Lower leg skin (tissue), 3 donors: ENCODE measurements at regions not wholly inside any gene's neighbourhood (a gene's known extent, or its start where the extent isn't known, plus 50 kb on each side); places are given as distances from the start of the nearest gene placed in this dataset.

Experiments used
- CTCF ChIP-seq, 3 donors: fragments of 450-650 bp; IDR thresholded peaks; one replicate each; pipeline ENCODE4 v1.5.1; 2016; ENCODE audit warnings: antibody characterized with exemption in 3 of 3, mild to moderate bottlenecking in 3 of 3, moderate library complexity in 2 of 3
- POLR2A ChIP-seq, 2 donors: fragments of 450-650 bp; IDR thresholded peaks; one replicate each; pipeline ENCODE4 v1.6.1; 2016 to 2017; ENCODE audit warnings: antibody characterized with exemption in 2 of 2, mild to moderate bottlenecking in 1 of 2, moderate library complexity in 1 of 2

DNA sequence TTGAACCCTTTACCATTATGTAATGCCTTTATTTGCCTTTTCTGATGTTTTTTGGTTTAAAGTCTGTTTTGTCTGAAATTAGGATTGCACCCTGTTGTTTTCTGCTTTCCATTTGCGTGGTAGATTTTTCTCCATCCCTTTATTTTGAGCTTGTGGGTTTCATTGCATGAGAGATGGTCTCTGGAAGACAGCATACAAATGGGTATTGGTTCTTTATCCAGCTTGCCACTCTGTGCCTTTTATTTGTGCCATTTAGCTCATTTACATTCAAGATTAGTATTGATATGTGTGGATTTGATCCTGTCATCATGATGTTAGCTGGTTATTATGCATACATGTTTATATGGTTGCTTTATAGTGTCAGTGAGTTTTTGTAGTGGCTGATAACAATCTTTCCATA is 318.7 kb upstream of the PPP2R3A start:
- TF ChIP-seq CTCF (IDR thresholded peaks at IDR 0.05): no peak
- TF ChIP-seq POLR2A (IDR thresholded peaks at IDR 0.05): no peak
